H9 (cell line): ENCODE measurements at regions not wholly inside any gene's neighbourhood (a gene's known extent, or its start where the extent isn't known, plus 50 kb on each side); places are given as distances from the start of the nearest gene placed in this dataset.

Experiments
- DNase-seq: peaks from one replicate; pipeline ENCODE4 v3.0.0-alpha.2; 2017
- H2AFZ ChIP-seq: one replicate; pipeline ENCODE4 v1.6.1; 2013; ENCODE audit warnings: mild to moderate bottlenecking, low read length, control low read depth, moderate library complexity
- H2AK5ac ChIP-seq: 2 replicates; pipeline ENCODE4 v1.6.1; 2013; ENCODE audit warnings: low read length, control low read depth, mixed read lengths; ENCODE audit not compliant: insufficient read length
- H2BK120ac ChIP-seq: one replicate; pipeline ENCODE4 v1.6.1; 2013; ENCODE audit warnings: low read depth, mild to moderate bottlenecking, low read length, control low read depth, inconsistent platforms; ENCODE audit not compliant: poor library complexity, severe bottlenecking
- H2BK12ac ChIP-seq: 2 replicates; pipeline ENCODE4 v1.6.1; 2013; ENCODE audit warnings: low read length, control low read depth, mixed read lengths, low read depth; ENCODE audit not compliant: insufficient read length
- H2BK15ac ChIP-seq: 2 replicates; pipeline ENCODE4 v1.6.1; 2013; ENCODE audit warnings: low read depth, low read length, control low read depth
- H2BK20ac ChIP-seq: one replicate; pipeline ENCODE4 v1.6.1; 2013; ENCODE audit warnings: low read depth, mild to moderate bottlenecking, low read length, control low read depth, inconsistent platforms; ENCODE audit not compliant: poor library complexity, severe bottlenecking
- H2BK5ac ChIP-seq: 2 replicates; pipeline ENCODE4 v1.6.1; 2013; ENCODE audit warnings: low read length, control low read depth, mixed read lengths; ENCODE audit not compliant: insufficient read length
- H3K14ac ChIP-seq: 2 replicates; pipeline ENCODE4 v1.6.1; 2013; ENCODE audit warnings: low read length, control low read depth; ENCODE audit not compliant: insufficient read depth
- H3K18ac ChIP-seq: 2 replicates; pipeline ENCODE4 v1.6.1; 2013; ENCODE audit warnings: low read depth, mild to moderate bottlenecking, mixed read lengths, low read length, control low read depth; ENCODE audit not compliant: insufficient read length
- H3K23ac ChIP-seq: 2 replicates; pipeline ENCODE4 v1.6.1; 2013; ENCODE audit warnings: low read length, control low read depth, mixed read lengths, low read depth; ENCODE audit not compliant: insufficient read length
- H3K23me2 ChIP-seq: 2 replicates; pipeline ENCODE4 v1.6.1; 2013; ENCODE audit warnings: low read depth, mild to moderate bottlenecking, mixed read lengths, low read length, control low read depth; ENCODE audit not compliant: insufficient read length, poor library complexity, severe bottlenecking
- H3K27ac ChIP-seq: 2 replicates; pipeline ENCODE4 v1.5.1; 2013; ENCODE audit warnings: low read length, control low read depth, mixed read lengths, low read depth; ENCODE audit not compliant: insufficient read length
- H3K27me3 ChIP-seq: 2 replicates; pipeline ENCODE4 v1.6.1; 2013; ENCODE audit warnings: low read length, control low read depth, inconsistent platforms; ENCODE audit not compliant: insufficient read depth
- H3K4ac ChIP-seq: 2 replicates; pipeline ENCODE4 v1.6.1; 2013; ENCODE audit warnings: low read depth, mild to moderate bottlenecking, control low read depth, inconsistent platforms, low read length, moderate library complexity
- H3K4me1 ChIP-seq: 2 replicates; pipeline ENCODE4 v1.6.1; 2013; ENCODE audit warnings: low read length, control low read depth, inconsistent platforms; ENCODE audit not compliant: insufficient read depth
- H3K4me2 ChIP-seq: 2 replicates; pipeline ENCODE4 v1.6.1; 2013; ENCODE audit warnings: low read length, control low read depth, mixed read lengths; ENCODE audit not compliant: insufficient read length, insufficient read depth
- H3K56ac ChIP-seq: 2 replicates; pipeline ENCODE4 v1.6.1; 2013; ENCODE audit warnings: low read depth, mild to moderate bottlenecking, mixed read lengths, low read length, control low read depth; ENCODE audit not compliant: insufficient read length
- H3K79me1 ChIP-seq: 2 replicates; pipeline ENCODE4 v1.6.1; 2013; ENCODE audit warnings: low read depth, mild to moderate bottlenecking, moderate library complexity, low read length, control low read depth, inconsistent platforms; ENCODE audit not compliant: insufficient read depth, poor library complexity, severe bottlenecking
- H3K79me2 ChIP-seq: 2 replicates; pipeline ENCODE4 v1.6.1; 2013; ENCODE audit warnings: low read length, control low read depth, inconsistent platforms; ENCODE audit not compliant: insufficient read depth
- H3K9ac ChIP-seq: 2 replicates; pipeline ENCODE4 v1.6.1; 2013; ENCODE audit warnings: low read length, control low read depth, mixed read lengths; ENCODE audit not compliant: insufficient read length; ENCODE audit errors: extremely low read depth
- H3K9me3 ChIP-seq: one replicate; pipeline ENCODE4 v1.6.1; 2013; ENCODE audit warnings: low read depth, low read length, inconsistent platforms; ENCODE audit not compliant: control insufficient read depth
- H3T11ph ChIP-seq: one replicate; pipeline ENCODE4 v1.6.1; 2013; ENCODE audit warnings: mild to moderate bottlenecking, low read length, control low read depth, inconsistent platforms
- H4K20me1 ChIP-seq: one replicate; pipeline ENCODE4 v1.6.1; 2013; ENCODE audit not compliant: control insufficient read depth, insufficient read length, insufficient read depth
- H4K5ac ChIP-seq: 2 replicates; pipeline ENCODE4 v1.6.1; 2013; ENCODE audit warnings: low read depth, mild to moderate bottlenecking, mixed read lengths, low read length, control low read depth; ENCODE audit not compliant: insufficient read length
- H4K8ac ChIP-seq: replicated peaks from 2 replicates; pipeline ENCODE4 v1.6.1; 2013; ENCODE audit warnings: low read length, control low read depth, mixed read lengths, low read depth; ENCODE audit not compliant: insufficient read length
- H4K91ac ChIP-seq: 2 replicates; pipeline ENCODE4 v1.6.1; 2013; ENCODE audit warnings: low read depth, mild to moderate bottlenecking, moderate library complexity, mixed read lengths, low read length, control low read depth; ENCODE audit not compliant: insufficient read length
- H3K27ac Mint-ChIP-seq, 3 experiments: 2 replicates in 2 of 3; 3 replicates in 1 of 3; pipeline ENCODE4 v1.8.0; 2020 to 2021; ENCODE audit warnings: mixed read lengths in 3 of 3, mild to moderate bottlenecking in 1 of 3, moderate library complexity in 1 of 3
- H3K27me3 Mint-ChIP-seq: 2 replicates; pipeline ENCODE4 v1.8.0; 2021; ENCODE audit warnings: low read depth, mild to moderate bottlenecking, moderate library complexity, mixed read lengths
- H3K36me3 Mint-ChIP-seq, 3 experiments: 2 replicates in 2 of 3; 3 replicates in 1 of 3; pipeline ENCODE4 v1.8.0; 2020 to 2021; ENCODE audit warnings: low read depth in 3 of 3, mixed read lengths in 3 of 3; ENCODE audit not compliant: insufficient read depth in 1 of 3
- H3K4me1 Mint-ChIP-seq, 2 experiments: 2 replicates each; pipeline ENCODE4 v1.8.0; 2020; ENCODE audit warnings: mixed read lengths in 2 of 2
- H3K4me3 Mint-ChIP-seq, 2 experiments: 2 replicates in 1 of 2; 3 replicates in 1 of 2; pipeline ENCODE4 v1.8.0; 2020 to 2021; ENCODE audit warnings: mild to moderate bottlenecking in 2 of 2, mixed read lengths in 2 of 2, moderate library complexity in 1 of 2
- H3K9me3 Mint-ChIP-seq, 2 experiments: 2 replicates in 1 of 2; 3 replicates in 1 of 2; pipeline ENCODE4 v1.8.0; 2020; ENCODE audit warnings: mild to moderate bottlenecking in 2 of 2, mixed read lengths in 2 of 2, moderate library complexity in 1 of 2
- CTCF ChIP-seq: fragments of 200-600 bp; sonication (generic); conservative IDR thresholded peaks from 3 replicates; pipeline ENCODE4 v1.8.0; 2021; ENCODE audit warnings: antibody characterized with exemption, mild to moderate bottlenecking
- WGBS: extraction: QIAGEN DNeasy Blood & Tissue Kit; methylation state at CpG from one replicate; pipeline ENCODE4 v1.1.7; 2013; ENCODE audit warnings: missing lambda C conversion rate, low lambda C conversion rate, mixed read lengths; ENCODE audit not compliant: insufficient read length; ENCODE audit errors: extremely low coverage; 5-methylcytosine and 5-hydroxymethylcytosine counted together

GRCh38 chr16:52386694-52387093, 160.2 kb downstream of the TOX3 start:
- Histone ChIP-seq H2BK120ac (no peak overlapping the region), H3K27me3 (no peaks in the 10 kb centered on the region), H3K9me3 (no peaks in the 10 kb centered on the region), H2AK5ac (no peak overlapping the region), H3K18ac (no peak overlapping the region), H3K23me2 (no peaks in the 10 kb centered on the region), H3K27ac (no peak overlapping the region), H3K9ac (no peak overlapping the region), H2BK5ac (no peak overlapping the region), H4K91ac (no peak overlapping the region), H3T11ph (no peak overlapping the region), H4K20me1 (no peaks in the 10 kb centered on the region), H3K14ac (no peak overlapping the region), H4K5ac (no peak overlapping the region), H3K4me2 (no peak overlapping the region), H3K4ac (no peak overlapping the region), H3K79me1 (no peaks in the 10 kb centered on the region), H2AFZ (no peak overlapping the region), H3K4me1 (no peaks in the 10 kb centered on the region), H2BK20ac (no peak overlapping the region), H3K56ac (no peak overlapping the region), H2BK12ac (no peak overlapping the region), H3K79me2 (no peaks in the 10 kb centered on the region), H2BK15ac (no peak overlapping the region), H4K8ac (no peak overlapping the region), H3K23ac (no peak overlapping the region)
- DNase-seq: no peak
- Mint-ChIP-seq H3K4me1 (peaks cover 18 to 21% of the 10 kb centered on the region in 2 experiments), H3K27ac (no peak overlapping the region), H3K9me3 (no peaks in the 10 kb centered on the region), H3K36me3 (no peaks in the 10 kb centered on the region; a peak in 1 of 7 replicates), H3K4me3 (no peak overlapping the region), H3K27me3 (no peaks in the 10 kb centered on the region)
- no CpG with 5 or more reads among the region's 3 CpGs for WGBS
- no peak for TF ChIP-seq CTCF
